ENCODE measurements at regions not wholly inside any gene's neighbourhood (a gene's known extent, or its start where the extent isn't known, plus 50 kb on each side); places are given as distances from the start of the nearest gene placed in this dataset.

DNA sequence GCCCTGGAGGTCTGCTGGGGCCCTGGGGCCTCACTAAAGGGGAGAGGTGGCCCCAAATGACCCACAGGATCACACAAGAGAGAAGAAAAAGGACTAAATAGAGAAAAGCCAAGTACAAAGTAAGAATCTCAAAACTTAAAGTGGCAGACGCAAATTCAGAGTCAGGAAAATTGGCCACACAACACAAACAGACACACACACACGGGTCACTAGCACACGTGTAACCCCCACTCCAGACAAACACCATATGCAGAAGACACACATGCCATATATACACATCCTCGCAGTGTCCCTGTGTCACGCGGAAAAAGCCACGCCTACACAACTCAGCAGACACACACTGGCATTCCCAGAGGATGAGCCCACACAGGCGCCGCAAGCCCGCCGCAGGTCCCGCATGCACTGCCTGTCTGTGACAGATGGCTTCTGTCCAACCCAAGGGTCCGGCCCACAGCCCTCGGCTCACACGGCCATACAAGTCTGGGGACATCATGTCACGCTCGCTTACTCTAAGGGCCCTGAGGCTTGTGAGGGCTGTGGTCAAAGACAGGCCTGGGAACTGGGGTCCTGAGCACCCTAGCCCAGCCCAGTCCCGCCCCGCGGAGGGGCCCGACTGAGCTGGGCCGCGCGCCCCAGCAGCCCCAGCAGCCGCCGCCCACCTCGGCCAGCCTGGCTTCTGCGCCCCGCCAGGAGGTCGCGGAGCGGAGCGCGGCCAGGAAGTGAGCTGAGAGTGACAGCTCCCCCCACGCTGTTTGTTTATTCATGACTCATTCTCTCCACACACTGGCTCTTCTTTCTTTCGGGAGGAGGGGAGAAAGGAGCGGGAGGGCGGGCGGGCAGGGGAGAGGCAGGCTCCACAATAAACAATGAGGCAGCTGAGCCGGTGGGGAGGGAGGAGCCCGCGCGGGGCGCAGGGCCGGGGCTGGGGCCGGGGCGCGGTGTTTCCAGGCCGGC, 95.5 kb upstream of the ZMIZ1 start:
- Histone ChIP-seq H3K4me2 (ENCODE audit: low read length) (peak overlapping the region; percentile 96), H3K9me3 (ENCODE audit: low read length) (no peaks in the 10 kb centered on the region), H3K9me2 (ENCODE audit: insufficient read depth, low read length) (no peaks in the 10 kb centered on the region), H3K27ac (ENCODE audit: low read depth, low read length, poor library complexity, severe bottlenecking) (no peak overlapping the region), H4K20me1 (ENCODE audit: insufficient read depth, low read length) (no peaks in the 10 kb centered on the region), H3K79me2 (ENCODE audit: insufficient read depth, low read depth, low read length) (no peaks in the 10 kb centered on the region), H3K36me3 (ENCODE audit: insufficient read depth, low read length) (no peaks in the 10 kb centered on the region), H3K4me1 (ENCODE audit: insufficient read depth, low read length, poor library complexity, severe bottlenecking) (peaks cover 19% of the 10 kb centered on the region), H3K4me3 (ENCODE audit: low read depth, low read length, poor library complexity, severe bottlenecking) (peak overlapping the region; percentile 66), H2AFZ (ENCODE audit: low read length) (peak overlapping the region; percentile 84)
- ChIA-PET POLR2A (interaction anchor here (0.9 to 1.2 kb wide), 4 partner anchors 9 to 18 kb away, joined by 3 to 4 read pairs (median 3); no protein-coding TSS in a partner anchor), CTCF (ENCODE audit: unreplicated experiment) (interaction anchor here (0.6 to 0.7 kb wide), 3 partner anchors 220 to 1457 kb away, joined by 3 to 6 read pairs (median 4); no protein-coding TSS in a partner anchor)
- BruUV-seq (replicated peaks), result no TSS peak
- TF ChIP-seq, protein P1, sequence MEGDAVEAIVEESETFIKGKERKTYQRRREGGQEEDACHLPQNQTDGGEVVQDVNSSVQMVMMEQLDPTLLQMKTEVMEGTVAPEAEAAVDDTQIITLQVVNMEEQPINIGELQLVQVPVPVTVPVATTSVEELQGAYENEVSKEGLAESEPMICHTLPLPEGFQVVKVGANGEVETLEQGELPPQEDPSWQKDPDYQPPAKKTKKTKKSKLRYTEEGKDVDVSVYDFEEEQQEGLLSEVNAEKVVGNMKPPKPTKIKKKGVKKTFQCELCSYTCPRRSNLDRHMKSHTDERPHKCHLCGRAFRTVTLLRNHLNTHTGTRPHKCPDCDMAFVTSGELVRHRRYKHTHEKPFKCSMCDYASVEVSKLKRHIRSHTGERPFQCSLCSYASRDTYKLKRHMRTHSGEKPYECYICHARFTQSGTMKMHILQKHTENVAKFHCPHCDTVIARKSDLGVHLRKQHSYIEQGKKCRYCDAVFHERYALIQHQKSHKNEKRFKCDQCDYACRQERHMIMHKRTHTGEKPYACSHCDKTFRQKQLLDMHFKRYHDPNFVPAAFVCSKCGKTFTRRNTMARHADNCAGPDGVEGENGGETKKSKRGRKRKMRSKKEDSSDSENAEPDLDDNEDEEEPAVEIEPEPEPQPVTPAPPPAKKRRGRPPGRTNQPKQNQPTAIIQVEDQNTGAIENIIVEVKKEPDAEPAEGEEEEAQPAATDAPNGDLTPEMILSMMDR (conservative IDR thresholded peaks at IDR 0.05; ENCODE audit: low read length), result no peak
- no peak for TF ChIP-seq EZH2phosphoT487 (IDR thresholded peaks at IDR 0.05; ENCODE audit: borderline replicate concordance, low read depth, low read length)
- intact Hi-C loops (cut with micrococcal nuclease; ENCODE audit: unreplicated experiment), result loop anchor here (5.0 kb wide), 1 partner anchor 94 kb away; the partner anchor contains the start of gene ZMIZ1
- DNase-seq (ENCODE audit: low spot score), result peak; percentile 88

DNA sequence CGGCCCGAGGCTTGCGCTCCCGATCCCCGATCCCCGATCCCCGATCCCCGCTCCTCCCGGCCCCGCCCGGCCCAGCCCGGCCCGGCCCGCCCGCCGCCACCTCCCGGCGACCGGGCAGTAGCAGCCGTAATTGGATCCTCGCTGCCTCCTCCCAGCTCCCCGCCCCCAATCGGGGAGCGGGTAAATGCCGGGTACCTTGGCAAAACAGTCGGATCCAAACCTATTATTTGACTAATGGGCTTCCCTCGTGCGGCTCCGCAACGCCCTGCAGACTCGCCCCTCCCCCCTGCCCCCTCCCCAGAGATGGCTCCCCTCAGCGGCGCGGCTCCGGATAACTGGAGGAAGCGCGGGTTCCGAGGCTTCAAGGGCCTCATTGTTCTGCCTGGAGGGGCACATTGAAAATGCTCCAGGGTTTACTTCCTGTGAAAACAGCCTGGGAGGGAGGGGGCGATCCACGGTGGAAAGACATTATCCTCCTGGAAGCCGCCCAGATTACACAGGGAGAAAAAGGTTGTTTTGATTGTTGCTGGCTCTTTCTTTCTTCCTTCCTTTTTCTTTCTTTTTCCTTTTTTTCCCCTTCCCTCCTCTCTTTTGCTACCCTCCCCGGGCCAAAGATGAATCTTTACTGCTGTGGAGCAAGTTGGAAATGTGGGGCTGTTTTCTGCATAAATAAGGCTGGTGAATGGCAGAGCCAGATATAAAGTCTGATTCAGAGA, 94.7 kb upstream of the ZMIZ1 start:
- H3K9me2 ChIP-seq (ENCODE audit: insufficient read depth, low read length), result no peaks in the 10 kb centered on the region
- H3K4me1 ChIP-seq (ENCODE audit: insufficient read depth, low read length, poor library complexity, severe bottlenecking), result peaks cover 19% of the 10 kb centered on the region
- POLR2A ChIA-PET, result interaction anchor here (0.9 to 1.2 kb wide), 4 partner anchors 10 to 19 kb away, joined by 3 to 4 read pairs (median 3); no protein-coding TSS in a partner anchor
- peak overlapping the region; percentile 71 for H3K4me2 ChIP-seq (ENCODE audit: low read length)
- intact Hi-C loops (cut with micrococcal nuclease; ENCODE audit: unreplicated experiment), result loop anchor here (5.0 kb wide), 1 partner anchor 93 kb away; the partner anchor contains the start of gene ZMIZ1
- TF ChIP-seq, protein P1 (conservative IDR thresholded peaks at IDR 0.05; ENCODE audit: low read length), result no peak
- no peak for TF ChIP-seq EZH2phosphoT487 (IDR thresholded peaks at IDR 0.05; ENCODE audit: borderline replicate concordance, low read depth, low read length)
- peak overlapping the region; percentile 66 for H3K4me3 ChIP-seq (ENCODE audit: low read depth, low read length, poor library complexity, severe bottlenecking)
- H4K20me1 ChIP-seq (ENCODE audit: insufficient read depth, low read length), result no peaks in the 10 kb centered on the region
- CTCF ChIA-PET (ENCODE audit: unreplicated experiment), result interaction anchor here (0.6 to 0.7 kb wide), 4 partner anchors 9 to 1458 kb away, joined by 3 to 6 read pairs (median 4); no protein-coding TSS in a partner anchor
- H3K36me3 ChIP-seq (ENCODE audit: insufficient read depth, low read length), result no peaks in the 10 kb centered on the region
- no peaks in the 10 kb centered on the region for H3K9me3 ChIP-seq (ENCODE audit: low read length)
- DNase-seq (ENCODE audit: low spot score), result peak; percentile 60
- H3K27ac ChIP-seq (ENCODE audit: low read depth, low read length, poor library complexity, severe bottlenecking), result peak overlapping the region; percentile 15
- peak overlapping the region; percentile 85 for H2AFZ ChIP-seq (ENCODE audit: low read length)
- no TSS peak for BruUV-seq (replicated peaks)
- no peaks in the 10 kb centered on the region for H3K79me2 ChIP-seq (ENCODE audit: insufficient read depth, low read depth, low read length)

Data from OCI-LY7 (cell line).